ENCODE measurements at regions not wholly inside any gene's neighbourhood (a gene's known extent, or its start where the extent isn't known, plus 50 kb on each side); places are given as distances from the start of the nearest gene placed in this dataset.
"Not testable (repeated sequence)": the region's sequence is repeated elsewhere in the genome, so short reads cannot be mapped to it uniquely, and the experiment has no call there.

DNA sequence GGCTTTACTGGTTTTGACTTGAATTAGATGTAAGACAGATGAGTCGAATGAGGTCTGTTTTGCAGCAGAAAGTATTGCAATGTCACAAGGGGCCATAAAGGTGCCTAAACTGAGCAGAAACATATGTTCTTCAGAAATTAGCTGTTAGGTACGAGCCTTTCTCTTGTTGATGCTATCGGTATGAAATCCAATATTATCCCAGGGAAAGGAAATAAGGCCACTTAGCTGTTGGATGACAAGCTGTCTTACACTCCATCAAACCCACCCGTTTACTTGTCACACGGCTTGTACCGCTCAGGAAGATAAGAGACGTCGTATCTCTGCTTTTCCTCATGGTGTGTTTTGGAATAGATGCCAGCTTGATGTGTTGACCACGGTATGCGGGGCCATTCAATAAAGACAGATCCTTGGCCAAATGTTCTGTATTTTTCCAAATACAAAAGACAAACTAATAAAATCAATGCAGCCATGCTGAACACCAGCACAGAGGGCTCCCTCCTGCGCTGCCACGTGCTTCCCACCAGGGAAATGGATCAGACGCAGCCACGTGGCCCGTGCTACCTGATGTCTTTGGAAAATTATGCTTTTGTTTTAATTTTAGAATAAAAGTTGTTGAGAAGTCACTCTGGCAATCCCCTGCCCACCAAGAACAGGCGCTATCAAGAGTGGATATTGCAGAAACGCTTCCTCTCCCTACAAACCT lies 255.9 kb upstream of the SULF2 start:
- in situ Hi-C loops (cut with MboI; ENCODE audit: low pct_unique_long_range_greater_than_20kb, low sequenced_read_pairs, unreplicated experiment), result no loop called here
- TF ChIP-seq CTCF (IDR thresholded peaks at IDR 0.05; ENCODE audit: extremely low read depth, insufficient read depth, missing control alignments), result no peak
- no peak for DNase-seq (ENCODE audit: low spot score)

GRCh38 chr20:48040491-48040890 lies 255.2 kb upstream of the SULF2 start:
- DNase-seq (ENCODE audit: low spot score), result no peak
- in situ Hi-C loops (cut with MboI; ENCODE audit: low pct_unique_long_range_greater_than_20kb, low sequenced_read_pairs, unreplicated experiment), result no loop called here
- TF ChIP-seq CTCF (IDR thresholded peaks at IDR 0.05; ENCODE audit: extremely low read depth, insufficient read depth, missing control alignments), result no peak

DNA sequence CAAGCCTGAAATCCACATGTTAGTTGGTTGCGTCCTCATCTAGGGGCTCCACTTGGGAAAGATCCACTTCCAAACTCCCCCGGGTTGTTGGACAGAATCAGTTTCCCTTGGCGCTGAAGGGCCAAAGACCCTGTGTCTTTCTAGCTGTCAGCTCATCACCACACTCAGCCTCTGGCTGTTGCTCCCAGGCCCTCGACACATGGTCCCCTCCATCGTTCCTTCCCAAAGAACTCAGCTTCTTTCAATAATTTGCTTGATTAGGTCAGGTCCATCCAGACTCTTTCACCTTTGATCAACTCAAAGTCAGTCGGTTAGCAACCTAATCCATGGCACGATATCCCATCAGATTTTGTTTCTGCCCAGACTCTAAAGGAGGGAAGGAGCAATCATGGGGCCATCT lies 254.8 kb upstream of the SULF2 start:
- in situ Hi-C loops (cut with MboI; ENCODE audit: low pct_unique_long_range_greater_than_20kb, low sequenced_read_pairs, unreplicated experiment), result no loop called here
- DNase-seq (ENCODE audit: low spot score), result no peak
- no peak for TF ChIP-seq CTCF (IDR thresholded peaks at IDR 0.05; ENCODE audit: extremely low read depth, insufficient read depth, missing control alignments)

DNA sequence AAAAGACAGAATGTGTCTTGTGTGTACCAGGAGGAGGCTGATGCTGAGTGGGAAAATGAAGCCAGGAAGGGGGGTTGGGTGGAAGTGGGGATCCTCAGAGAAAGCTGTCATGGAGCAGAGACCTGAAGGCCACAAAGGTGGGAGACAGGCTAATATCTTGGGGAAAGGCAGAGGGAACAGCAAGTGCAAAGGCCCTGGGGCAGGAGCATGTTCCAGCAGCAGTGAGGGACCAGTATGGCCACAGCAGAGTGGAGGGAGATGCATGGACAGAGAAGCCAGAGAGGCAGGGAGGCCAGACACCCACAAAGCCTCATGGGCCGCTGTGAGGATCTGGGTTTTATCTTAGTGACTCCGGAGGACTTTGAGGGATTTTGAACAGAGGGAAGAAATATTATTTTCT lies 254.2 kb upstream of the SULF2 start:
- TF ChIP-seq CTCF (IDR thresholded peaks at IDR 0.05; ENCODE audit: extremely low read depth, insufficient read depth, missing control alignments), result no peak
- in situ Hi-C loops (cut with MboI; ENCODE audit: low pct_unique_long_range_greater_than_20kb, low sequenced_read_pairs, unreplicated experiment), result no loop called here
- no peak for DNase-seq (ENCODE audit: low spot score)

DNA sequence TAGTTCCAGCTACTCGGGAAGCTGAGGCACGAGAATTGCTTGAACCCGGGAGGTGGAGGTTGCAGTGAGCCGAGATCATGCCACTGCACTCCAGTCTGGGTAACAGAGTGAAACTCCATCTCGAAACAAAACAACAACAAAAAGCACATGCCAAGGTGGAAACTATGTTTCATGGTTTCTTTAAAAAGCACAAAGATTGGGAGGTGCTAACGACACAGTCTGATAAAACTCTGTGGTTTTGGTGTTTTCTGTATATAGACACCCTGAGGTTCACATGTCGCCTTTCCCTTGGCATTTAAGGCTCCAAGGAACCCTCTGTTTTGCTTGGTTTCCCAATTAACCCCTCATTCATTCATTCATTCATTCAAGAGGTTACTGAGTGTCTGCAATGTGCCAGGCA lies 253.4 kb upstream of the SULF2 start:
- in situ Hi-C loops (cut with MboI; ENCODE audit: low pct_unique_long_range_greater_than_20kb, low sequenced_read_pairs, unreplicated experiment), result no loop called here
- no peak for TF ChIP-seq CTCF (IDR thresholded peaks at IDR 0.05; ENCODE audit: extremely low read depth, insufficient read depth, missing control alignments)
- DNase-seq (ENCODE audit: low spot score), result no peak

DNA sequence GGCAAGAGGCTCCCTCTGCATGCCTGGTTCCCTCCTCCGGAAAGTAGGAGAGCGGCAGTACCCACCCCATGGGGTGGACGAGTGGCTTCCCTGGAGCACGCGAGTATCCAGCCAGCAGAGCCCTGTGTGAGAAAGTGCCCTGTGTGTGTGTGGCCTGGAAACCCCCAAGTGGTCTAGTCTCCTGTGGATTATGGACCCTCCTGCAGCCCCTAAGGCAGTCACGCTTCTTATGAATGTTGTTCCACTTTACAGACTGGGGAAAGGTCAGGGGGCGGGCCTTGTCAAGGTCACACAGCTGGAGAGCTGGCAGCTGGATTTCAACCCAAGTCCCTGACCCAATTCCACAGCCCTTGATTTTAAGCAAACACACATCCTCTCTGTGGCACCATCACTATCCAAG lies 252.5 kb upstream of the SULF2 start:
- in situ Hi-C loops (cut with MboI; ENCODE audit: low pct_unique_long_range_greater_than_20kb, low sequenced_read_pairs, unreplicated experiment), result not testable (repeated sequence)

GRCh38 chr20:48035961-48036731 lies 250.9 kb upstream of the SULF2 start:
- no peak for DNase-seq (ENCODE audit: low spot score)
- in situ Hi-C loops (cut with MboI; ENCODE audit: low pct_unique_long_range_greater_than_20kb, low sequenced_read_pairs, unreplicated experiment), result no loop called here
- TF ChIP-seq CTCF (IDR thresholded peaks at IDR 0.05; ENCODE audit: extremely low read depth, insufficient read depth, missing control alignments), result no peak

More for the DNA sequence above, 252.5 kb upstream of the SULF2 start:
- not testable (repeated sequence) for DNase-seq (ENCODE audit: low spot score)
